ENCODE measurements at regions not wholly inside any gene's neighbourhood (a gene's known extent, or its start where the extent isn't known, plus 50 kb on each side); places are given as distances from the start of the nearest gene placed in this dataset.

GRCh38 chr5:33316773-33317172 lies 124.0 kb upstream of the TARS1 start:
- Mint-ChIP-seq H3K36me3 (ENCODE audit: low read depth) (no peaks in the 10 kb centered on the region), H3K4me3 (no peak overlapping the region), H3K27ac (no peak overlapping the region), H3K9me3 (no peaks in the 10 kb centered on the region), H3K4me1 (no peaks in the 10 kb centered on the region), H3K27me3 (ENCODE audit: low read depth, poor library complexity) (no peaks in the 10 kb centered on the region)
- TF ChIP-seq CTCF (IDR thresholded peaks at IDR 0.05), result no peak
- no peak for DNase-seq

GRCh38 chr5:33317271-33317670 lies 123.5 kb upstream of the TARS1 start:
- no peak overlapping the region for H3K4me3 Mint-ChIP-seq

GRCh38 chr5:33319151-33319550 lies 121.6 kb upstream of the TARS1 start:
- H3K9me3 Mint-ChIP-seq, result no peaks in the 10 kb centered on the region
- H3K27me3 Mint-ChIP-seq (ENCODE audit: low read depth, poor library complexity), result no peaks in the 10 kb centered on the region
- H3K36me3 Mint-ChIP-seq (ENCODE audit: low read depth), result no peaks in the 10 kb centered on the region
- no peak for DNase-seq
- no peak for TF ChIP-seq CTCF (IDR thresholded peaks at IDR 0.05)
- no peak overlapping the region for H3K27ac Mint-ChIP-seq
- no peak overlapping the region for H3K4me3 Mint-ChIP-seq
- H3K4me1 Mint-ChIP-seq, result no peaks in the 10 kb centered on the region

More at GRCh38 chr5:33317271-33317670, 123.5 kb upstream of the TARS1 start:
- no peaks in the 10 kb centered on the region for H3K9me3 Mint-ChIP-seq
- no peak overlapping the region for H3K27ac Mint-ChIP-seq
- DNase-seq, result no peak
- no peak for TF ChIP-seq CTCF (IDR thresholded peaks at IDR 0.05)
- no peaks in the 10 kb centered on the region for H3K4me1 Mint-ChIP-seq
- no peaks in the 10 kb centered on the region for H3K27me3 Mint-ChIP-seq (ENCODE audit: low read depth, poor library complexity)
- no peaks in the 10 kb centered on the region for H3K36me3 Mint-ChIP-seq (ENCODE audit: low read depth)

GRCh38 chr5:33319841-33320240 lies 120.9 kb upstream of the TARS1 start:
- TF ChIP-seq CTCF (IDR thresholded peaks at IDR 0.05), result no peak
- no peak overlapping the region for H3K4me3 Mint-ChIP-seq

GRCh38 chr5:33321026-33321425 lies 119.7 kb upstream of the TARS1 start:
- no peak overlapping the region for H3K27ac Mint-ChIP-seq
- no peak overlapping the region for H3K4me3 Mint-ChIP-seq
- H3K4me1 Mint-ChIP-seq, result no peaks in the 10 kb centered on the region
- no peaks in the 10 kb centered on the region for H3K27me3 Mint-ChIP-seq (ENCODE audit: low read depth, poor library complexity)
- no peaks in the 10 kb centered on the region for H3K36me3 Mint-ChIP-seq (ENCODE audit: low read depth)
- DNase-seq, result no peak
- no peaks in the 10 kb centered on the region for H3K9me3 Mint-ChIP-seq
- TF ChIP-seq CTCF (IDR thresholded peaks at IDR 0.05), result no peak

More at GRCh38 chr5:33319841-33320240, 120.9 kb upstream of the TARS1 start:
- no peak for DNase-seq
- Mint-ChIP-seq H3K27ac (no peak overlapping the region), H3K4me1 (no peaks in the 10 kb centered on the region), H3K9me3 (no peaks in the 10 kb centered on the region), H3K36me3 (ENCODE audit: low read depth) (no peaks in the 10 kb centered on the region), H3K27me3 (ENCODE audit: low read depth, poor library complexity) (no peaks in the 10 kb centered on the region)

GRCh38 chr5:33322632-33323031 lies 118.1 kb upstream of the TARS1 start:
- no peaks in the 10 kb centered on the region for H3K4me1 Mint-ChIP-seq
- H3K36me3 Mint-ChIP-seq (ENCODE audit: low read depth), result no peaks in the 10 kb centered on the region
- no peaks in the 10 kb centered on the region for H3K9me3 Mint-ChIP-seq
- TF ChIP-seq CTCF (IDR thresholded peaks at IDR 0.05), result no peak
- H3K27ac Mint-ChIP-seq, result no peak overlapping the region
- DNase-seq, result no peak
- no peak overlapping the region for H3K4me3 Mint-ChIP-seq
- peaks cover 2% of the 10 kb centered on the region for H3K27me3 Mint-ChIP-seq (ENCODE audit: low read depth, poor library complexity)

Data from nephron progenitor cell (in vitro differentiated cells).